Left colon (tissue), 2 donors: ENCODE measurements at regions not wholly inside any gene's neighbourhood (a gene's known extent, or its start where the extent isn't known, plus 50 kb on each side); places are given as distances from the start of the nearest gene placed in this dataset.

Experiments used
- ATAC-seq: fragments of 200-7000 bp; cut with Tn5 transposase; one replicate; pipeline ENCODE4 v1.9.1; 2020; ENCODE audit warnings: mild to moderate bottlenecking, moderate library complexity
- DNase-seq, 2 donors: peaks; one replicate each; pipeline ENCODE4 v3.0.0-alpha.2; 2020
- intact Hi-C, 2 donors: fragments of 100-400 bp; cut with DNase I in 1 of 2; cut with micrococcal nuclease in 1 of 2; formaldehyde crosslinking; loops; one replicate each; pipeline versions ENCODE4 v1.11.2 to v1.14.0; 2022; cut with DNase I, micrococcal nuclease
- donor health status: DM: no; HTN: no; CAD: no.
- donor health status: DM: yes; HTN: yes; CAD: no.

DNA sequence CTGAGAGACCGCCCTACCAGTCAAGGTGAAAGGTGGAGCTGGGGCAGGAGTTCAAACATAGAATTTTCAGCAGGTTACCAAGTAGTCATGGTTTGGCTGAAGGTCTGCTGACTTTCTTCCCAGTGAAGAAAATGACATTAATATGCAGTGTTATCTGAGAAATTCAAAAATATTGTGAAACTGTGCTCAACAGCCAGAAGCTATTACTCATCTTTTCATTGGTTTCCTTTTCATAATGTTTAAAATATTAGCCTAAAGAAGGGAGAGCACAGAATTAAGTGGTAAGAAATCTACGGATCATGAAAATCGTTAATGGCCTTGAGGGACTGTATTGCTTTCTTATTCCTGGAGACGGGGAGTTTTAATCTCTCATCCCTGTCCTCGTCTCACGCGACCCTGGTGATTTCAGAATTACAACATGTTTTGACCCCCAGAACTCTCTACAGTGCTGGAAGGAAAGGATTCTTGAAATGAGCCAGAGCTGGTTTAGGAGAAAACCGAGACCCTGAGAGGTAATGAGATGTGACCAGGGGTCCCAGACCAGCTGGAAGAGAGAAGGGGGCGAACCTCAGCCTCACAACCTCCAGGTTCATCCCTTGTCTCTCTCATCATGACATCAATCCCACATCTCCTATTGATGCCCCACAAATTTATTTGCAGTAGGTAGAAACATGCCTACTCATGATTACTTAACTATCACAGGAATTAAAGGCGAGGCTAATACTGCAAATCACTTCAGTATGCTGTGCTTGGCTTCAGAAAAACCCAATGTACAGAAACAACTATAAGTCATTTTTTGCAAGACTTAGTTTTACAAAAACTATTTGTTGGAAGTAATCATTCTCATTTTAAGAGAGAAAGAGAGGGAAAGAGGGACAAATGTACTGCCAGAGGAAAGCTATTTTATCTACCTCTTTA lies 209.5 kb downstream of the FNDC1 start:
- DNase-seq (no peak), ATAC-seq (no peak)
- intact Hi-C loops, result no loop called here

DNA sequence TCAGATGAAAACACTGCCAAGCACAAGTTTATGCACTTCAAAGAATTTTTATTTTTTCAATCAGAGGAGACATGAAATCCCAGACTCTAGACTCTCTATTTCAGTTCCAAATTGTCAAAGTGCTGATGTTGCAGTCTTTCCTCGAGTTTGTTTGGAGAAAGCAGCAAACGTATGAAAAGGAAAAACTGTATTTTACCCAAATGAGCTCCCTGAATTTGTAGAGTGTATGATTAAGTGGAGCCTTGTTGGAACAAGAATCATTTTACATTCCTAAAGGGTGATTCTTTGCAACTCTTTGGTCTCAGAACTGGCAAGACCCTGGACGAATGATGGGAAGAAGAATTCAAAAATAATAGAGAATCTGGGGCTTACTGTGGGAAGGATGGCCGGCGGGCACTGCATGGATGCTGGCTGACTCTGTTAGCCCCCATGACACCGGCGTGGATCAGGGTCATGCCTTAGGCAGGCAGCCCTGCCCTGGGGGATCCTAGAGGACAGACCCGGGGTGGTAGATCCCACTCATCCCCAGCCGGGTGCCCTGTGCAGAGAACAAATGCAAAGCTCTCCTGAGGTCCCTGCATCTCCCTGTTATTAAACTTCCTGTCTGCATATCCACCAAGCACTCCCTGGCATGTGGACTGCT lies 207.4 kb downstream of the FNDC1 start:
- no peak for ATAC-seq
- DNase-seq, result no peak
- intact Hi-C loops, result no loop called here

DNA sequence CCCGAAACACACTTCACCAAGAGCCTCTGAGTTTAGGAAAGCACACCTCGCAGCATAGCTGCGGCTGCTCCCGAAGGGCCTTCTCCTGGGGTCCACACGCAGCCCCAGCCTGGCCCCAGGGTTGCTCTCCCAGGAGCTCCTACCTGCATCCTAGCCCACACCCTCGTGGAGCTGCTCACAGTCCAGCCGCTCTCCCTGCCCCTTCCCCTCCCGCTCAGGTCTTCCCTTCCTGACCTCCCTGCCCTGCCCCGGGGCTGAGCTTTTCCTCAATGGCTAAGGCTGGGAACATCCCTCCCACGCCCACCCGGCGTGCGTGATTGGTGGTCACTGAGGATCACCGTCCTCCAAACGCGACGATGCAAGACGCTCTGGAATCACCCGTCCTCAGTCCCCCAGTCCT lies 205.8 kb downstream of the FNDC1 start:
- DNase-seq, result no peak
- intact Hi-C loops, result no loop called here

DNA sequence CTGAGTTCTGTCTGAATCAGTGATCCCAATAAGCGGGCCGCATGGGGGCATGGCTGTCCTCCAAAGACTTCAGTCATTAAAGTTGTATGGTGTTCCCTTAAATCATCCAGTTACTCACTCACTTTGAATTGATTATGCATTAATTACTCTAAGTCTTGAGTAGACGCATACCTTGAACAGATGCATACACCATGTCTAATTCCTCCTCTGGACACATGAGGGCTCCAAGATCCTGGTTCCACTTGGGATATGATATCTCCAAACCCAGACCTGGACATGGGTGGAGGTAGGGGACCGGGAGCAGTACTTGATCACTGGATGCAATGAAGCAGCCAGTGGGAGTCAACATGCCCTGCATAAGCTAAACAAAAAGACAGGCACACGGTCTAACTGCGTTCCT lies 204.5 kb downstream of the FNDC1 start:
- ATAC-seq (no peak), DNase-seq (no peak)
- intact Hi-C loops, result no loop called here

More for the DNA sequence above, 205.8 kb downstream of the FNDC1 start:
- no peak for ATAC-seq

DNA sequence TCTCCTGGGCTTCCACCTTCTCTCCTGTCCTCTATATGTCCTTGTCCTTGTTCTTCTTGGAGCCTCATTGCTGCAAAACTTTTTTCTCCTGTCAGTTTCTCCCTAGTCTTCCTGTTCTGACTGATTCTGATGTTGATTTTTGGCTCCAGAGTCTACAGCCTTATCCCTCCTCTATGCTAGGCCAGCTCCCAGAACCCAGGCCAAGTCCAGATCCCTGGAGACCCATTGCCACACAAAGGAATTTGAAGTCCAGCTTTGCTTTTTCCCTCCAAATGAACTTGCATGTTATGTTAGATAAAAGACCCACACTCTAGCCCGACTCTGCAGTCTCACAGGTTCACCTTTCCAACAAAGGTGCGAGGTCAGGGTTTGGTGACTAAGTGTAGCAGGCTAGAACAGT lies 203.1 kb downstream of the FNDC1 start:
- no peak for ATAC-seq
- intact Hi-C loops, result no loop called here
- no peak for DNase-seq

DNA sequence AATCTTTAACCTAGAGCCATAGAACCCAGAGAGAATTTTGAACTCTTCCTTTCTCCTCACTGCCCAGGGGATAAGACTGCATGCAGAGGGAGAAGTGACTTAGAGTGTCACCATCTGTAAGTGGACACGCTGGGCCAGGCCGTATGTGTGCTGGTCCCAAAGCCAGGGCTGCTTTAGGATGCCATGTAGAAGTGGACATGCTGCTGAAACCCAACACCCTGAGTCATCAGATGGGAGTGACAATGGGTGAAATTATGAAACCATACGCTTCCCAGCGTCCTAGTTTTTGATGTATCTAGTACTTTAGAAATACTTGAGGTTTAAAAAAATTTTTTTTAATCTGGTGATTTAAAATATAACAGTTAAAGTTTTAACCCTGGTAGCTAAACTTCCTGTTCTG lies 191.1 kb downstream of the FNDC1 start:
- DNase-seq, result no peak
- ATAC-seq, result no peak
- intact Hi-C loops, result no loop called here

DNA sequence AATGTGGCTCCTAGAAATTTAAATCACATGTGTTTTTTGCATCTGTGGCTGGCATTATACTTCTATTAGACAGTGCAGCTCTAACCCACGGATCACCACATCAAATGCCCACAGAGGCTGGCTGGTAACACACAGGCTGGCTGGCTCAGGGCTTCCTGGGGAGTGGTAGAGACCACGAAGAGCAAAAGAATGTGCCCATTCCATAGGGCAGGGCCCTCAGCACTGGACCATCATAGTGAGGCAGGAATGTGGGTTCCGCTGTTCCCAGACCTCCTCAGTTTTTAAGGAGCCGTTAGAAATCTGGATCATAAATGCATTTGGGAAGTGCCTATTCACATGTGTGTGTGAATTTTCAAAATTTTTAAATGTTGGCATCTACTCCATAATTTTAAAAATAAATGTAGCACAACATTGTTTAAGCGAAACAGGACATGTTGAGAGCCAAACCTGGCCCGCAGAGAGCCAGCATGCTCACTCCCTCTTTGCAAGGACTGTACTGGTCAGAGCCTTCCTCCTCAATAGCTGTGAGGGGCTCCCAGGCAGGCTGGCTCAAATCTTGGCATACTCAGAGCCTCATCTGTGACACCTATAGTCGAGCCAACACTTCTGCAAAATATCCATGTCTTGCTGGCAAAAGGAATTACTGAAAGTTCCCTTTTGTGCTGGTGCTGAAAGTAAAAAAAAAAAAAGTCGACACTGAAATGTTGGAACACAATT lies 190.5 kb downstream of the FNDC1 start:
- ATAC-seq (no peak), DNase-seq (no peak)
- intact Hi-C loops, result no loop called here

DNA sequence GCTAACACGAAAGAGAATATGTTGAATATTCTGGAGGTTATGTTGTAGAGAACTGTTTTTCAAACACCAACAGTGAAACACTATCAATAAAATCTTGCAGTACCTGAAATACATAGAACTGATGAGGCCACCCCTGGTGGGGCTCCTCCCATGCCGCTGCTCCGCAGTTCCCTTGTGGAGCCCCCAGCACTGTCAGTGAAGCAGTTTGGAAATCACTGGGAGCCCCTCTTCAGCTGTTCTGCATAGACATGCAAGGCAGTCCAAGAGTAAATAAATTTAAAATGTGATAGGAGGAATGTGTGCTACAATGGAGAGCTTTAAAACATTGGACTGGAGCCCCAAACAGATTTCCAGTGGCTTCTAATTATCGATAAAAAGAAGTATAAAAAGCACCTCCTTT lies 189.4 kb downstream of the FNDC1 start:
- ATAC-seq, result no peak
- intact Hi-C loops, result no loop called here
- no peak for DNase-seq

DNA sequence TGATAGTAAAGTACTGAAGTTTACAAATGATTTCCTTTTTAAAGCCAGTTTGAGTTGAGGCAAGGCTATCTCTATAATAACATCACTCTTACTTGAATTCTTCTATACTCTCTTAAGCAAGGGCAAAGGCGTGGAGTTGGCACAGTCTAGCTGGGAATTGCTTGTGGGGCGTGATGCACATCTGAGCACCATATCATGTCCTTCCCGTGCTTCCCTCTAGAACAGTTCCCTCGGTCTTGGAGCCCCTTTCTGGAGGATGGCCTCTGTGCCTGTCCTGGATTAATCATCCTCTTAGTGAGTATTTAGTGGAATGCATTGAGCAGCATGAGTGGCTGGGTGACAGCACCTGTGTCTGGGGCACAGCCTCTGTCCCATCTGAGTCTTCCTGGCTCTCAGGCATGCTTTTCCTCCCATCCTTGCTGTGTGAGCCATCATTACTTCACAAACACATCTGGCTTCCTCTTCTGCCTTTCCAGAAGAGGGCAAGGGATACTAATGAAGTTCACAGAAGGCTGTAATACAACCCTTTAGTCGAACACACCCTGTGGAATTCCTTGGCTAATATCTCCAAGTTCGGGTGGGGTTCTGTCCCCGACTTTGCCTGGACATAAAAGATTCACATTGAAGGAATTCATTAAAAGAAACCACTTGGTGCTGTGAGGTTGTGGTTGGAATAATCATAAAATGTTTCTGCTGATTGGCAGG lies 188.2 kb downstream of the FNDC1 start:
- intact Hi-C loops, result no loop called here
- ATAC-seq (no peak), DNase-seq (no peak)

DNA sequence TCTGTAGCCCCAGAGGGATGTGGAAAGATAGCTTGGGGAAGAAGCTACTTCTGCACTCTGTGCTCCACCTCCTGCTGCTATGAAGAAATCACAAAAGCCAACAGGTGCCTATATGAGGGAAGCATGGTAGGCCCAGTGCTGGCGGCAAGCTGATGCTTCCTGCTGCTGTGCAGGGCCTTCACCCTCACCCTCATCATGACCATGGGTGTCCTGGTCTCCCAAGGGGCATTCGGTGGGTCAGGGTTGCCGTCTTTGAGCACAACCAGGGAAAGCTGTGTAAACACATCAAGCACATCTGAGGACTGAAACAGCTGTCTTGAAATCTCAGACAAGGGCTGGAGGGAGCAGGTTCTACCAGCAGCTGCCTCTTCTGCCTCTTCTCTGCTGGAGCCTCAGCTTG lies 184.0 kb downstream of the FNDC1 start:
- intact Hi-C loops, result no loop called here
- DNase-seq (no peak), ATAC-seq (no peak)

DNA sequence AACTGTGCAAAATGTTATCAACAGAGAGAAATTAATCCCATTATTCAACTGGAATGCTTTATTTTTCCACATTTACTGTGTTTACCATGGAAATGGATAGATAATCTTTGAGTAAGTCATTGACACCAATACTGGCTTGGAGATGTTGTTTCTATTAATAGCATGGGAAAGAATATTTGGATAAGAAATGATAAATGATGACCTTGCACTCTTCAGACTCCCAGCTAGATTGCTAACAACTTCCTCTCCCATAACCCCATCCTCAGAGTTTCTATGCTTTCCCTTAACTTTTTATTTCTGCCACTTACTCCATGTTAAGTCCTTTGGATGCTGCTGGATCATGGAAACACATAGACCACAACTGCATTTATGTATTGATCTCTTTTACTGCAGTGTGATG lies 182.5 kb downstream of the FNDC1 start:
- no peak for DNase-seq
- intact Hi-C loops, result no loop called here
- ATAC-seq, result no peak

DNA sequence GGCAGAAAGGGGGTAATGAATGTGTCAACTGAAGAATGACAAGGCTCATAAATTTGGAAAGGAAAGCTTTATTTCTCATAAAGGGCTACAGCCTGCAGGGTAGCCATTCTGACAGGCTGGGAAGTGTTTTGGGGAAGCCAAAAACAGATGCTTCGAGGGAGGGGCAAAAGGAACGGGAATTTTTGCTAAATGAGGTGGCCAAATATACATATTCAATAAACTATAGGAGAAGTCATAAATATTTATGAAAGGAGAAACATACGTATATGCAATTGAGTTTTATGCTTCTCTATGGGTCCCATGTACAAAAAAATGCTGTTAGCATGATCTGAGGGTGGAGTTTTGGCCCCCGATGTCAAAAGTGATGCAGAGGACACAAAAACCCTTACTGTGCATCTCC lies 180.7 kb downstream of the FNDC1 start:
- intact Hi-C loops, result no loop called here
- ATAC-seq (no peak), DNase-seq (no peak)

DNA sequence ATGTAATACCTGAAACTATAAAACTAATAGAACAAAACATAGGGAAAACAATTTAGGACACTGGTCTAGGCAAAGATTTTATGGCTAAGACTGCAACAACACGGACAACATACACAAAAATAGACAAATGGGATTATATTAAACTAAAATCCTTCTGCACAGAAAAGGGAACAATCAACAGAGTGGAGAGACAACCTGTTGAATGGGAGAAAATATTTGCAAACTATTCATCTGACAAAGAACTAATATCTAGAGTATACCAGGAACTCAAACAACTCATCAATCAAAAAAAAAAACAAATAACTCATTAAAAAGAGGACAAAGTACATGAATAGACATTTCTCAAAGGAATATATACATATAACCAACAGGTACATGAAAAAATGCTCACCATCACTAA lies 174.5 kb downstream of the FNDC1 start:
- intact Hi-C loops, result no loop called here
- ATAC-seq, result no peak
- no peak for DNase-seq

DNA sequence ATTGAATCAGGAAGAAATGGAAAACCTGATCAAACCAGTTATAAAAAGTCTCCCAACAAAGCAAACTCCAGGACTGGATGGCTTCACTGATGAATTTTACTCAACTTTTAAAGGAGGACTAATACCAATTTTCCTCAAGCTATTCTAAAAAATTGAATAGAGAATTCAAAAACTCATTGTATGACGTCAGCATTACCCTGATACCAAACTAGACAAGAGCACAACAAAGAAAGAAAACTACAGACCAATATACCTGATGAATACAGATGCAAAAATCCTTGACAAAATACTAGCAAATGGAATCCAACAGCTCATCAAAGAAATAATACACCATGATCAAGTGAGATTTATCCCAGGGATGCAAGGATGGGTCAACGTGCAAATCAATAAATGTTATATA lies 172.9 kb downstream of the FNDC1 start:
- intact Hi-C loops, result no loop called here
- DNase-seq (no peak), ATAC-seq (no peak)

DNA sequence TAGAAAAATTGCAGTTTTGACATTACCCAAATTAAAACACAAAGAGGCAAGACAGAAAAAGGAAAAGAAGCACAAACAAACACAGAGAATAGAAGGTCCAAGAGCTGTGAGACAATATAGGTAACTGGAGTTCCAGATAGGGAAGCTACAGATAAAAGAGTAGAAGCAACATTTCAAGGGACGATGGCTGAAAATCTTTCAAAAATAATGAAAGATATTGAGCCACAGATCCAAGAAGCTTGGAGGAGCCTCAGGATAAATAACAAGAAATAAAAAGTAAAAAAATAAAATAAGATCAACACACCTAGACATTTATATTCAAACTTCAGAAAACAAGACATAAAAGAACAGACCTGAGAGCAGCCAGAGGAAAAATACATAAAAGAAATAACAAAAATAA lies 164.9 kb downstream of the FNDC1 start:
- intact Hi-C loops, result no loop called here
- ATAC-seq (no peak), DNase-seq (no peak)

DNA sequence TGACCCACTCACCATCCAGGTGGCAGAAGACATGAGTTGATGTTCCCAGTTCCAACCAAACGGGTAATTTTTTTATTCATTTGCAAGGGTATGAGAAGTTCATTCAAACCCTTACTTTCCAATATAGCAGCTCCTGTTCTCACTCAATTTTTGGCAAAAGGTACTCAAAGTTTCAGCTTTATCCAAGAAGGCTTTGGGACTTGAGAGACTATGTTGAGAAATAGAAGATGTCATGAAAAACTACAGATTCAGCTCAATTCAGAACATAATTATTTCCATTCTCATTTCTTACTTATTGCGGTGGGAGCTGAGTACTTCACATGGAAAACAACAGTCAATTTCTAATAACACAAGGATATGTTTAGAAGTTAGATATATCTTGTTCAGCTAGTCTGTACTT lies 162.3 kb downstream of the FNDC1 start:
- no peak for DNase-seq
- intact Hi-C loops, result no loop called here
- no peak for ATAC-seq

DNA sequence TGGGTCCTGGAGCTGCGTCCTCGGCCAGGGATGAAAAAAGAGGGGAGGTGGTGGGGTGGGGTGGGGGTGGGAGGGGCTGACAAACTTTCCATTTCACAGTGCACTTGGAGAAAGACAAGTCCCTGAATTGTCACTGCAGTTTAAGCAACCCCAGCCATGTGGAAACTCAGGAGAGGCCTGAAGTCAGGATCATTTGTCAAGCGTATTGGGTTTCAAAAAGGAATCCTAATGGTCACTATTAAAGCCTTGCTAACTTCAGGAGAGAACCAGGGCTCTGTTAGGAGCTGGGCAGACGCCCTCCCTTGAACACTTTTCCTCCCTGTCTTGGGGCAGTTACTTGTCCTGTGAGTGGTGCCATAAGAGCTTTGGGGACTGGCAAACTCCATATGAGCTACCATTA lies 159.9 kb downstream of the FNDC1 start:
- ATAC-seq (no peak), DNase-seq (no peak)
- intact Hi-C loops, result no loop called here

DNA sequence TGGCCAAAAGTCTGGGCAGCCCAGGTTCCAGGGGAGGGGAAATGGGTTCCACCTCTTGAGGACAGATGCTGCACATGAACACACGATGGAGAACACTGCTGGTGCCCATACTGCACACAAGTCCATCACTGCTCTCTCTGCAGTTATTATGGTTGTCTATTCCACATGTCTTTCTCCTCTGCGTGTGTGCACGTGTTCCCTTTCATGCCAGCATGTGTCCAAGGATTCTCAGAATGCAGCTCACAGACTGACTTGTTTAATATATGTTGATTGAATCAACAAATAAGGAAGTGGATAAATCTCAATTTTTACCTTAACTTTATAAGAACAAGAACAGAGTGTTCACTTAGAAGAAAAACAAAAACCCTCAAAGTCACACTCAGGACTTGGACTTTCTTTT lies 158.9 kb downstream of the FNDC1 start:
- ATAC-seq (no peak), DNase-seq (no peak)
- intact Hi-C loops, result no loop called here

DNA sequence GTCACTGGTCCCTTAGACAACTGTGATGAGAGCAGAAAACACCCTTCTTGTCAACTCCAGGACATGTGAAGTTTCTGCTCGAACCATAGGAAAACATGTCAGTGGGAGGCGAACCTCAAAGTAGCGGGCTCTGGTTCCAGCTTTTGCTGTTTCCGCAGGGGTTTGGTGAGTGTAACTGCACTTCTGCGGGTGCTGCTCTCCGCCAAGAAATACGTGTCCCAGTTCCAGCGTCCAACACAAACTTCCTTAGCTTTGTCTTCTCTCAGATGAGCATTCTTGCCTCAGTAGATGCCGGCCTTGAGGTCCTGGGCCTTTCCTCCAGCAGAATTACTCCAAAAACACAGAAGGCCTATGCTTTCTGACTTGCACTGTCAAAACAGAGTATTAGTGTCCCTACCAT lies 156.3 kb downstream of the FNDC1 start:
- DNase-seq, result no peak
- intact Hi-C loops, result no loop called here
- no peak for ATAC-seq

DNA sequence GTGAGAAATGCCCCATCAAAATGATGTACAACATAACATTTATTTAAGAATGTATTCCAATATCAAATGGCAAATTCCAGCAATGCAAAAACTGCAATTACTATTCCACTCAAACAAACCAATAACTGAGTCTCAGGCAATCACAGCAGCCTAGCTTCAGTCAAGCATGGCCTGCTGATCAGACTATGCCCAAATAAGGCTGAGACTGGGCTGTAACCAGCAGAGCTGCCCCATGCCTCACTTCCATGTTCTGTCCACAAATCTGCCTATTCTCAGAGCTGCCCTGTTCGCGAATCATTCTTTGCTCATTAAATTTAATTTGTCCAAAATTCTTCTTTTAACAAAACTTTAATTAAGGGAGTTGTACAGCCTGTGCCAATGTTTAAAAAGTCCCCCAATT lies 155.4 kb downstream of the FNDC1 start:
- DNase-seq (no peak), ATAC-seq (no peak)
- intact Hi-C loops, result no loop called here
